Liver (tissue), 8 donors: ENCODE measurements at regions not wholly inside any gene's neighbourhood (a gene's known extent, or its start where the extent isn't known, plus 50 kb on each side); places are given as distances from the start of the nearest gene placed in this dataset.

Source experiments
- DNase-seq: peaks from one replicate; pipeline ENCODE4 v3.0.0-alpha.2; 2017; ENCODE audit warnings: low spot score
- H3K27ac ChIP-seq, 2 donors: one replicate each; pipeline ENCODE4 v1.7.0; 2013; ENCODE audit warnings: inconsistent platforms in 2 of 2, low read length in 2 of 2, control low read depth in 1 of 2, low read depth in 1 of 2, mild to moderate bottlenecking in 1 of 2
- H3K27me3 ChIP-seq, 4 donors: one replicate each; pipeline versions ENCODE4 v1.6.1 to v1.7.0; 2013; ENCODE audit warnings: low read length in 3 of 4, inconsistent platforms in 1 of 4, mild to moderate bottlenecking in 1 of 4, moderate library complexity in 1 of 4; ENCODE audit not compliant: control insufficient read depth in 4 of 4, insufficient read depth in 4 of 4
- H3K36me3 ChIP-seq, 4 donors: one replicate each; pipeline versions ENCODE4 v1.6.1 to v1.7.0; 2013; ENCODE audit warnings: low read length in 3 of 4, mild to moderate bottlenecking in 3 of 4, low read depth in 1 of 4, moderate library complexity in 1 of 4; ENCODE audit not compliant: control insufficient read depth in 4 of 4, insufficient read depth in 3 of 4
- H3K4me1 ChIP-seq, 4 donors: one replicate each; pipeline versions ENCODE4 v1.6.1 to v1.7.0; 2013; ENCODE audit warnings: low read length in 3 of 4, mild to moderate bottlenecking in 3 of 4, moderate library complexity in 1 of 4; ENCODE audit not compliant: control insufficient read depth in 4 of 4, insufficient read depth in 4 of 4
- H3K4me3 ChIP-seq, 3 donors: one replicate each; pipeline versions ENCODE4 v1.6.1 to v1.7.0; 2013; ENCODE audit warnings: low read length in 3 of 3, control low read depth in 1 of 3, low read depth in 1 of 3, mild to moderate bottlenecking in 1 of 3
- H3K9ac ChIP-seq, 2 donors: one replicate each; pipeline ENCODE4 v1.7.0; 2013; ENCODE audit warnings: low read length in 2 of 2, mild to moderate bottlenecking in 2 of 2, moderate library complexity in 2 of 2, control low read depth in 1 of 2, low read depth in 1 of 2
- H3K9me3 ChIP-seq, 4 donors: one replicate each; pipeline versions ENCODE4 v1.6.1 to v1.7.0; 2013; ENCODE audit warnings: low read length in 3 of 4; ENCODE audit not compliant: control insufficient read depth in 4 of 4
- ATF3 ChIP-seq: IDR thresholded peaks from 2 replicates; pipeline ENCODE4 v1.6.1; 2016; ENCODE audit warnings: antibody characterized with exemption
- CTCF ChIP-seq: fragments of 150-350 bp; IDR thresholded peaks from 2 replicates; pipeline ENCODE4 v1.5.1; 2017; ENCODE audit warnings: improper control_type of control experiment, low read depth, low read length; ENCODE audit not compliant: missing input control
- EGR1 ChIP-seq, 2 donors: IDR thresholded peaks; 2 replicates each; pipeline ENCODE4 v1.6.1; 2016 to 2018; ENCODE audit warnings: antibody characterized with exemption in 2 of 2, low read depth in 2 of 2
- FOXA1 ChIP-seq: IDR thresholded peaks from 2 replicates; pipeline ENCODE4 v1.6.1; 2016; ENCODE audit warnings: antibody characterized with exemption
- FOXA2 ChIP-seq: IDR thresholded peaks from 2 replicates; pipeline ENCODE4 v1.6.1; 2016; ENCODE audit warnings: antibody characterized with exemption
- GABPA ChIP-seq, 2 donors: IDR thresholded peaks in 1 of 2; conservative IDR thresholded peaks in 1 of 2; 2 replicates each; pipeline ENCODE4 v1.6.1; 2016; ENCODE audit warnings: antibody characterized with exemption in 2 of 2, mild to moderate bottlenecking in 1 of 2, moderate library complexity in 1 of 2
- HNF4A ChIP-seq, 2 donors: conservative IDR thresholded peaks; 2 replicates each; pipeline ENCODE4 v1.6.1; 2016; ENCODE audit warnings: antibody characterized with exemption in 2 of 2, mild to moderate bottlenecking in 2 of 2
- MAX ChIP-seq: IDR thresholded peaks from 2 replicates; pipeline ENCODE4 v1.6.1; 2016; ENCODE audit warnings: antibody characterized with exemption
- RAD21 ChIP-seq, 2 donors: IDR thresholded peaks; 2 replicates each; pipeline ENCODE4 v1.6.1; 2016; ENCODE audit warnings: antibody characterized with exemption in 2 of 2, mild to moderate bottlenecking in 2 of 2
- REST ChIP-seq: IDR thresholded peaks from 2 replicates; pipeline ENCODE4 v1.6.1; 2016; ENCODE audit warnings: antibody characterized with exemption, mild to moderate bottlenecking
- RXRA ChIP-seq, 2 donors: IDR thresholded peaks; 2 replicates each; pipeline ENCODE4 v1.6.1; 2017 to 2018; ENCODE audit warnings: antibody characterized with exemption in 2 of 2, mild to moderate bottlenecking in 1 of 2
- SP1 ChIP-seq: IDR thresholded peaks from 2 replicates; pipeline ENCODE4 v1.6.1; 2018; ENCODE audit warnings: antibody characterized with exemption, mild to moderate bottlenecking
- TAF1 ChIP-seq: conservative IDR thresholded peaks from 2 replicates; pipeline ENCODE4 v1.6.1; 2016; ENCODE audit warnings: antibody characterized with exemption, mild to moderate bottlenecking
- YY1 ChIP-seq: IDR thresholded peaks from 2 replicates; pipeline ENCODE4 v1.6.1; 2016; ENCODE audit warnings: antibody characterized with exemption, mild to moderate bottlenecking
- ZBTB33 ChIP-seq: IDR thresholded peaks from 2 replicates; pipeline ENCODE4 v1.6.1; 2016; ENCODE audit warnings: antibody characterized with exemption
- WGBS: extraction: QIAGEN DNeasy Blood & Tissue Kit; methylation state at CpG from one replicate; pipeline ENCODE4 v1.1.7; 2013; 5-methylcytosine and 5-hydroxymethylcytosine counted together
- donor health status: healthy.
- donor health status: healthy.
- donor health status: healthy.
- donor health status: healthy.
- donor health status: healthy.

GRCh38 chrX:40928076-40928475 is 157.2 kb upstream of the USP9X start:
- peaks cover 0 to 2% (median 0%) of the 10 kb centered on the region in 4 donors for H3K4me1 ChIP-seq
- no peaks in the 10 kb centered on the region for H3K27me3 ChIP-seq
- no peaks in the 10 kb centered on the region for H3K36me3 ChIP-seq
- no peak for DNase-seq
- peaks cover 0 to 9% (median 3%) of the 10 kb centered on the region in 4 donors for H3K9me3 ChIP-seq
- no peak overlapping the region for H3K27ac ChIP-seq
- H3K9ac ChIP-seq = no peak overlapping the region
- TF ChIP-seq RXRA (IDR thresholded peaks at IDR 0.05) = no peak
- TF ChIP-seq HNF4A (conservative IDR thresholded peaks at IDR 0.05) = no peak
- no peak for TF ChIP-seq MAX
- no peak for TF ChIP-seq FOXA2
- TF ChIP-seq EGR1 (IDR thresholded peaks at IDR 0.05; ENCODE audit: low read depth in 2 of 2) = no peak
- no peak for TF ChIP-seq REST
- no peak for TF ChIP-seq CTCF
- no peak for TF ChIP-seq SP1
- no peak for TF ChIP-seq RAD21 (IDR thresholded peaks at IDR 0.05)
- TF ChIP-seq TAF1 = no peak
- no peak for TF ChIP-seq YY1
- no peak for TF ChIP-seq ZBTB33
- TF ChIP-seq GABPA (IDR thresholded peaks at IDR 0.05 in 1 of 2, conservative IDR thresholded peaks at IDR 0.05 in 1 of 2) = no peak
- no peak for TF ChIP-seq FOXA1
- H3K4me3 ChIP-seq = no peak overlapping the region

GRCh38 chrX:40931921-40932320 is 153.3 kb upstream of the USP9X start:
- DNase-seq = no peak
- H3K9me3 ChIP-seq = peaks cover 0 to 9% (median 3%) of the 10 kb centered on the region in 4 donors
- peaks cover 0 to 4% (median 1%) of the 10 kb centered on the region in 4 donors for H3K4me1 ChIP-seq
- WGBS = 98% methylated on average over 2 of the region's 2 CpGs
- no peaks in the 10 kb centered on the region for H3K36me3 ChIP-seq
- TF ChIP-seq ZBTB33 = no peak
- no peak for TF ChIP-seq ATF3
- TF ChIP-seq FOXA2 = no peak
- H3K27me3 ChIP-seq = no peaks in the 10 kb centered on the region
- H3K4me3 ChIP-seq = no peak overlapping the region
- no peak overlapping the region for H3K9ac ChIP-seq
- H3K27ac ChIP-seq = no peak overlapping the region
